ENCODE measurements at regions not wholly inside any gene's neighbourhood (a gene's known extent, or its start where the extent isn't known, plus 50 kb on each side); places are given as distances from the start of the nearest gene placed in this dataset.

DNA sequence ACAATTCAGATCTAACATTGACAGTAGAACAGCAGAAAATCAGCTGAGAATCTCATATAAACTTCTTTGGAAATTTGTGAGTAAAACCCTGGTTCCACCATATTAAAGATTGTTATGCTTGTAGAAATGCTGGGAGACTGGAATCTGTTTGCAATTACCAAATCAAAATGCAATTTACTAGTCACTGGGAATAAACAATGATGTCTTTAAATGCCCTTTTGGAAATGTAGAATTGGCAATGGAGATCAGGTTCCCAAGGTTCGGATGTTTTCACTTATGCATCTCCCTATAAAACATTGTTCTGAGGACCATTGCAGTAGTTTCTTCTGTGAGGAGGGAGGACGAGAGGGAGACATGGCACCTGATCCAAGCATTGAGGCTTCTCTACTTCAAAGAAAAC lies 384.4 kb downstream of the TMEM167A start:
- TF ChIP-seq, protein P1, sequence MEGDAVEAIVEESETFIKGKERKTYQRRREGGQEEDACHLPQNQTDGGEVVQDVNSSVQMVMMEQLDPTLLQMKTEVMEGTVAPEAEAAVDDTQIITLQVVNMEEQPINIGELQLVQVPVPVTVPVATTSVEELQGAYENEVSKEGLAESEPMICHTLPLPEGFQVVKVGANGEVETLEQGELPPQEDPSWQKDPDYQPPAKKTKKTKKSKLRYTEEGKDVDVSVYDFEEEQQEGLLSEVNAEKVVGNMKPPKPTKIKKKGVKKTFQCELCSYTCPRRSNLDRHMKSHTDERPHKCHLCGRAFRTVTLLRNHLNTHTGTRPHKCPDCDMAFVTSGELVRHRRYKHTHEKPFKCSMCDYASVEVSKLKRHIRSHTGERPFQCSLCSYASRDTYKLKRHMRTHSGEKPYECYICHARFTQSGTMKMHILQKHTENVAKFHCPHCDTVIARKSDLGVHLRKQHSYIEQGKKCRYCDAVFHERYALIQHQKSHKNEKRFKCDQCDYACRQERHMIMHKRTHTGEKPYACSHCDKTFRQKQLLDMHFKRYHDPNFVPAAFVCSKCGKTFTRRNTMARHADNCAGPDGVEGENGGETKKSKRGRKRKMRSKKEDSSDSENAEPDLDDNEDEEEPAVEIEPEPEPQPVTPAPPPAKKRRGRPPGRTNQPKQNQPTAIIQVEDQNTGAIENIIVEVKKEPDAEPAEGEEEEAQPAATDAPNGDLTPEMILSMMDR (IDR thresholded peaks at IDR 0.05): no peak
- TF ChIP-seq EZH2 (IDR thresholded peaks at IDR 0.05) (no peak), EZH2phosphoT487 (IDR thresholded peaks at IDR 0.05) (no peak)
